ENCODE measurements at regions not wholly inside any gene's neighbourhood (a gene's known extent, or its start where the extent isn't known, plus 50 kb on each side); places are given as distances from the start of the nearest gene placed in this dataset.

DNA sequence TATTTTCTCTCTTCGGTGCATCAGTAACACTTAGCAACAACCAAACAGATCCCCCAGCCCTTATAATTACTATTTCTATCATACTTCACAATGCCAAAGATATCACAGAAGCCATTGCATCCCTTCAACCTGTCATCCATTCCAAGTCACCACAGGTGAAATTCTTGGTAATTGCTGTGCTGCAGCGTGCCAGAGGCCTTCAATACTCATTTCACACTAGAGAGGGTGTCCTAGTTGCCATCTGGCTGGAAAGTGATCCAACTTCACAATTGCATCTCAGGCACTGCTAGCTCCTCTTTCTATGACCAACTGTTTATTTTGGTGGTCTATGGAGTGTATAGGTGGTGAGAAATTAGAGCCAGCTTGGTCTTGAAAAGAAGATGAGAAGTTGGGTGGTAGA, 131.2 kb downstream of the NUP35 start:
- DNase-seq (ENCODE audit: low spot score, unreplicated experiment): no peak
- H3K27me3 Mint-ChIP-seq: no peaks in the 10 kb centered on the region
- H3K36me3 Mint-ChIP-seq (ENCODE audit: insufficient read depth): no peaks in the 10 kb centered on the region
- peaks cover 1% of the 10 kb centered on the region for H3K4me1 Mint-ChIP-seq (ENCODE audit: low read depth)
- H3K9me3 Mint-ChIP-seq (ENCODE audit: low read depth): no peaks in the 10 kb centered on the region
- no peak overlapping the region for H3K27ac Mint-ChIP-seq
- no peak overlapping the region for H3K4me3 Mint-ChIP-seq (ENCODE audit: low read depth)
- TF ChIP-seq, protein P1, sequence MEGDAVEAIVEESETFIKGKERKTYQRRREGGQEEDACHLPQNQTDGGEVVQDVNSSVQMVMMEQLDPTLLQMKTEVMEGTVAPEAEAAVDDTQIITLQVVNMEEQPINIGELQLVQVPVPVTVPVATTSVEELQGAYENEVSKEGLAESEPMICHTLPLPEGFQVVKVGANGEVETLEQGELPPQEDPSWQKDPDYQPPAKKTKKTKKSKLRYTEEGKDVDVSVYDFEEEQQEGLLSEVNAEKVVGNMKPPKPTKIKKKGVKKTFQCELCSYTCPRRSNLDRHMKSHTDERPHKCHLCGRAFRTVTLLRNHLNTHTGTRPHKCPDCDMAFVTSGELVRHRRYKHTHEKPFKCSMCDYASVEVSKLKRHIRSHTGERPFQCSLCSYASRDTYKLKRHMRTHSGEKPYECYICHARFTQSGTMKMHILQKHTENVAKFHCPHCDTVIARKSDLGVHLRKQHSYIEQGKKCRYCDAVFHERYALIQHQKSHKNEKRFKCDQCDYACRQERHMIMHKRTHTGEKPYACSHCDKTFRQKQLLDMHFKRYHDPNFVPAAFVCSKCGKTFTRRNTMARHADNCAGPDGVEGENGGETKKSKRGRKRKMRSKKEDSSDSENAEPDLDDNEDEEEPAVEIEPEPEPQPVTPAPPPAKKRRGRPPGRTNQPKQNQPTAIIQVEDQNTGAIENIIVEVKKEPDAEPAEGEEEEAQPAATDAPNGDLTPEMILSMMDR (IDR thresholded peaks at IDR 0.05; ENCODE audit: unreplicated experiment): no peak

DNA sequence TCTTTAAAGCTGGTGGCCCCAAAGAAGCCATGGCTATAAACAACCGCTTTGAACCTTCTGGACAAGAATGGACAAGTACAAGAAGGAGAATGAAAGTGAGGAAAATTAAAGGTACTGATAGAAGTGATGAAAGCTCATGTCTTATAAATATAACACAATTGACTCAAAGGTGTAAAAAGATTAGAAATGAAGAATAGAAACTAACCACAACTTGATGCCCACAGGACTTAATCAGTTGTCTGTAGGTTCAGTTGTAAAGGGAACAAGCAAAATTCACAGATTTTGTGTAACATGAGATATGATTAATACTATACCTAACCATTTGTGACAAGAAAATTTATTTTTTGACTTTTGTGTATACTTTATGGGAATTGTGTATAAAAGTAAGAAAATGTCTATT, 135.7 kb downstream of the NUP35 start:
- H3K36me3 Mint-ChIP-seq (ENCODE audit: insufficient read depth): no peaks in the 10 kb centered on the region
- no peak overlapping the region for H3K4me3 Mint-ChIP-seq (ENCODE audit: low read depth)
- no peaks in the 10 kb centered on the region for H3K4me1 Mint-ChIP-seq (ENCODE audit: low read depth)
- DNase-seq (ENCODE audit: low spot score, unreplicated experiment): no peak
- no peak overlapping the region for H3K27ac Mint-ChIP-seq
- TF ChIP-seq, protein P1 (IDR thresholded peaks at IDR 0.05; ENCODE audit: unreplicated experiment): no peak
- no peaks in the 10 kb centered on the region for H3K27me3 Mint-ChIP-seq
- peaks cover 2% of the 10 kb centered on the region for H3K9me3 Mint-ChIP-seq (ENCODE audit: low read depth)

DNA sequence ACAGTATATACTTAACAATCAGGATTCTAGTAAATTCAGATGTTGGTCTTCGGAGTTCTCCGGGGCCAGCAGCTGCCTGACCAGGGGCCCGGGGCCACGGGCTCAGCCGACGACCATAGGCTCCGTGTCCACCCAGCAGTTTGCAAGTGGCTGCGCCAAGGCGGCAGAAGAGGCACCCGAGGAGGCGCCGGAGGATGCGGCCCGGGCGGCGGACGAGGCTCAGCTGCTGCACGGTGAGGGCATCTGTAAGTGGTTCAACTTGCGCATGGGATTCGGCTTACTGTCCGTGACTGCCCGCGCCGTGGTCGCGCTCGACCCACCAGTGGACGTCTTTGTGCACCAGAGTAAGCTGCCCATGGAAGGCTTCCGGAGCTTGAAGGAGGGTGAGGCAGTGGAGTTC, 136.3 kb downstream of the NUP35 start:
- TF ChIP-seq, protein P1 (IDR thresholded peaks at IDR 0.05; ENCODE audit: unreplicated experiment): no peak
- H3K27me3 Mint-ChIP-seq: no peaks in the 10 kb centered on the region

DNA sequence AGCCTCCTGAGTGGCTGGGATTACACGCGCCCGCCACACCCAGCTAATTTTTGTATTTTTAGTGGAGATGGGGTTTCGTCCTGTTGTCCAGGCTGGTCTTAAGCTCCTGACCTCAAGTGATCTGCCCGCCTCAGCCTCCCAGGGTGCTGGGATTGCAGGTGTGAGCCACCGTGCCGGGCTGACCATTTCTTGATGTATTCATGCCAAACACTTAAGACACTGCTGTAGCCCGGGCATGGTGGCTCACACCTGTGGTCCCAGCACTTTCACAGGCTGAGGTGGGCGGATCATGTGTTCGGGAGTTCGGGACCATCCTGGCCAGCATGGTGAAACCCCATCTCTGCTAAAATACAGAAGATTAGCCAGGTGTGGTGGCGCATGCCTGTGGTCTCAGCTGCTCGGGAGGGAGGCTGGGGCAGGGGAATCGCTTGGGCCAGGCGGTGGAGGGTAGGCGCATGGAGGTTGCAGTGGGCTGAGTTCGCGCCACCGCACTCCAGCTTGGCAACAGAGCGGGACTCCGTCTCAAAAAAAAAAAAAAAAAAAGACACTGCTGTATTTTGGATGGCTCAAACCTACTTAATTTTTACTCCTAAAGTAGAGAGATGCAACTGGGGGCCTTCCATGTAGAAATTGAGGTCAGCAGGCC, 140.8 kb downstream of the NUP35 start:
- no peaks in the 10 kb centered on the region for H3K36me3 Mint-ChIP-seq (ENCODE audit: insufficient read depth)
- TF ChIP-seq, protein P1 (IDR thresholded peaks at IDR 0.05; ENCODE audit: unreplicated experiment): no peak

More for the DNA sequence above, 136.3 kb downstream of the NUP35 start:
- no peak overlapping the region for H3K4me3 Mint-ChIP-seq (ENCODE audit: low read depth)
- H3K4me1 Mint-ChIP-seq (ENCODE audit: low read depth): no peaks in the 10 kb centered on the region
- no peak overlapping the region for H3K27ac Mint-ChIP-seq
- DNase-seq (ENCODE audit: low spot score, unreplicated experiment): no peak
- H3K36me3 Mint-ChIP-seq (ENCODE audit: insufficient read depth): no peaks in the 10 kb centered on the region
- H3K9me3 Mint-ChIP-seq (ENCODE audit: low read depth): peaks cover 2% of the 10 kb centered on the region

DNA sequence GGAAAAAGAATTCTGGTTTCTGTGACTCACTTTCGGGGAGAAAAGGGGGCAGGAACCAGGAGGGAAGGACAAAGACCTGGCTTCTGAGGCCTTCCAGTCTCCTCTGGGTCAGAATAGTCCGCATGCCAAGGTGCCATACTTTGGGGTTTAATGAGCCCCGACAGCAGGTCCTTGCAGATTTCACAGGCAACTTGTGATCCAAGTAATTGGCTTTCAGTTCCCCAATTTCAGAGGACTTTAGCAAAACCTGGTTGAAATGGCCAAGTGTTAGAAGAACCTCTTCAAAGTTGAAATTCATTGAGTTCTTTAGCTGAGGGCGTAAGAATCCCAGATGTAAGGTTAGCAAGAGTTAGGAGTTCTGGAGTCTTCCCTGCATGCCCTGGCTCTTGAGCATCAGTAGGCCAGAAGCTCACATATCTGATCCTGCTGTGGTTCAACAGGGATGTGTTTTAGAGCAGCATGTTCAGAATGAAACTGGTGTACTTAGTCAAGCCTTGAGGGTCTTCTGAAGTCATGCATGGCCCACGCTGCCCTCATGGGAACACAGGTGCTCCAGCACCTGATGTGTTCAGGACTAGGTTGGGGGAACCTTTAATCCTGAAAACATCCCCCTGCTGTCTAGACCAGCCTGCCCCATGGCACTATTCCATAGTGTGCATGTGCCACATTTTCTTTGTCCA, 143.0 kb downstream of the NUP35 start:
- H3K27me3 Mint-ChIP-seq: no peaks in the 10 kb centered on the region
- H3K4me1 Mint-ChIP-seq (ENCODE audit: low read depth): no peaks in the 10 kb centered on the region
- H3K36me3 Mint-ChIP-seq (ENCODE audit: insufficient read depth): no peaks in the 10 kb centered on the region
- TF ChIP-seq, protein P1 (IDR thresholded peaks at IDR 0.05; ENCODE audit: unreplicated experiment): no peak
- DNase-seq (ENCODE audit: low spot score, unreplicated experiment): no peak
- H3K27ac Mint-ChIP-seq: no peak overlapping the region
- peaks cover 14% of the 10 kb centered on the region for H3K9me3 Mint-ChIP-seq (ENCODE audit: low read depth)
- no peak overlapping the region for H3K4me3 Mint-ChIP-seq (ENCODE audit: low read depth)

More for the DNA sequence above, 140.8 kb downstream of the NUP35 start:
- no peak overlapping the region for H3K4me3 Mint-ChIP-seq (ENCODE audit: low read depth)
- no peak for DNase-seq (ENCODE audit: low spot score, unreplicated experiment)
- no peak overlapping the region for H3K27ac Mint-ChIP-seq
- peaks cover 11% of the 10 kb centered on the region for H3K9me3 Mint-ChIP-seq (ENCODE audit: low read depth)
- H3K27me3 Mint-ChIP-seq: no peaks in the 10 kb centered on the region
- H3K4me1 Mint-ChIP-seq (ENCODE audit: low read depth): no peaks in the 10 kb centered on the region

All from progenitor cell of endocrine pancreas (in vitro differentiated cells).